Lower leg skin (tissue), 3 donors: ENCODE measurements at regions not wholly inside any gene's neighbourhood (a gene's known extent, or its start where the extent isn't known, plus 50 kb on each side); places are given as distances from the start of the nearest gene placed in this dataset.

Experiments used
- POLR2A ChIP-seq, 2 donors: fragments of 450-650 bp; IDR thresholded peaks; one replicate each; pipeline ENCODE4 v1.6.1; 2016 to 2017; ENCODE audit warnings: antibody characterized with exemption in 2 of 2, mild to moderate bottlenecking in 1 of 2, moderate library complexity in 1 of 2
- TF ChIP-seq, protein P1 (sequence below), 3 donors: fragments of 450-650 bp; IDR thresholded peaks; one replicate each; pipeline ENCODE4 v1.5.1; 2016; ENCODE audit warnings: antibody characterized with exemption in 3 of 3, mild to moderate bottlenecking in 3 of 3, moderate library complexity in 2 of 3

DNA sequence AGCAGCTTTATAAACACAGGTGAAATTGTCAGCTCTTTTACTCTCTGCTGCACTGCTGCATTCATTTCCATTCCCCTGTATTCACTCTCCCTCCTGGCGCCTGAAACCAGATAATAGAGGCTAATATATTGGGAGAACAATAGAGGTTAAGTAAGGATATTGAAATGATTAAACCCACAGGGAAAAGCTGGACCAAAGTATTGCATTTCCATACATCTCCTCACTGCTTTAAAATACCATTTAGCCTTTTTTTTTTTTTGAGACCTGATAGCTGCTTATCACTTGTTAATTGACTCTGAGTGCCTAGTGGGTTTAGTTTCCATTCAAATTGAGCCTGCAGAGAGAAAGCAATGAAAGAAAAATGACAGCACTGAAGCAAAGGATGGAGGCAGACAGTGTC, 540.5 kb upstream of the IMPG1 start:
- TF ChIP-seq POLR2A (IDR thresholded peaks at IDR 0.05) = no peak
- TF ChIP-seq, protein P1, sequence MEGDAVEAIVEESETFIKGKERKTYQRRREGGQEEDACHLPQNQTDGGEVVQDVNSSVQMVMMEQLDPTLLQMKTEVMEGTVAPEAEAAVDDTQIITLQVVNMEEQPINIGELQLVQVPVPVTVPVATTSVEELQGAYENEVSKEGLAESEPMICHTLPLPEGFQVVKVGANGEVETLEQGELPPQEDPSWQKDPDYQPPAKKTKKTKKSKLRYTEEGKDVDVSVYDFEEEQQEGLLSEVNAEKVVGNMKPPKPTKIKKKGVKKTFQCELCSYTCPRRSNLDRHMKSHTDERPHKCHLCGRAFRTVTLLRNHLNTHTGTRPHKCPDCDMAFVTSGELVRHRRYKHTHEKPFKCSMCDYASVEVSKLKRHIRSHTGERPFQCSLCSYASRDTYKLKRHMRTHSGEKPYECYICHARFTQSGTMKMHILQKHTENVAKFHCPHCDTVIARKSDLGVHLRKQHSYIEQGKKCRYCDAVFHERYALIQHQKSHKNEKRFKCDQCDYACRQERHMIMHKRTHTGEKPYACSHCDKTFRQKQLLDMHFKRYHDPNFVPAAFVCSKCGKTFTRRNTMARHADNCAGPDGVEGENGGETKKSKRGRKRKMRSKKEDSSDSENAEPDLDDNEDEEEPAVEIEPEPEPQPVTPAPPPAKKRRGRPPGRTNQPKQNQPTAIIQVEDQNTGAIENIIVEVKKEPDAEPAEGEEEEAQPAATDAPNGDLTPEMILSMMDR (IDR thresholded peaks at IDR 0.05) = no peak
